Neutrophil (primary cell): ENCODE measurements at regions not wholly inside any gene's neighbourhood (a gene's known extent, or its start where the extent isn't known, plus 50 kb on each side); places are given as distances from the start of the nearest gene placed in this dataset.
"Not testable (repeated sequence)": the region's sequence is repeated elsewhere in the genome, so short reads cannot be mapped to it uniquely, and the experiment has no call there.

Source experiments
- H3K27ac ChIP-seq: fragments of 200-600 bp; sonication (generic); 2 replicates; pipeline ENCODE4 v1.5.1; 2016; ENCODE audit warnings: mild to moderate bottlenecking, moderate library complexity
- H3K27me3 ChIP-seq: fragments of 200-600 bp; sonication (generic); 2 replicates; pipeline ENCODE4 v1.6.0; 2016; ENCODE audit warnings: mild to moderate bottlenecking
- H3K36me3 ChIP-seq: fragments of 200-600 bp; sonication (generic); 2 replicates; pipeline ENCODE4 v1.5.1; 2017
- H3K4me1 ChIP-seq, 2 experiments: fragments of 200-600 bp in 1 of 2; sonication (generic) in 1 of 2; 1 replicate in 1 of 2; 2 replicates in 1 of 2; pipeline versions ENCODE4 v1.5.1 to v1.6.1; 2013 to 2016; ENCODE audit warnings: low read depth in 1 of 2, low read length in 1 of 2, mild to moderate bottlenecking in 1 of 2, moderate library complexity in 1 of 2; ENCODE audit not compliant: control insufficient read depth in 1 of 2, insufficient read depth in 1 of 2
- H3K4me3 ChIP-seq, 2 experiments: fragments of 200-600 bp in 1 of 2; sonication (generic) in 1 of 2; 1 replicate in 1 of 2; 2 replicates in 1 of 2; pipeline ENCODE4 v1.5.1; 2013 to 2016; ENCODE audit warnings: low read depth in 1 of 2, low read length in 1 of 2, mild to moderate bottlenecking in 1 of 2, moderate library complexity in 1 of 2
- H3K9me3 ChIP-seq: fragments of 200-600 bp; sonication (generic); 2 replicates; pipeline ENCODE4 v1.5.1; 2016
- TF ChIP-seq, protein P1 (sequence below): fragments of 200-600 bp; sonication (generic); IDR thresholded peaks from 2 replicates; pipeline ENCODE4 v1.5.1; 2016; ENCODE audit warnings: antibody characterized with exemption

- Histone ChIP-seq H3K4me1 (peaks cover 11 to 16% of the 10 kb centered on the region in 2 experiments), H3K36me3 (no peaks in the 10 kb centered on the region), H3K4me3 (no peak overlapping the region), H3K27ac (no peak overlapping the region), H3K27me3 (no peaks in the 10 kb centered on the region), H3K9me3 (no peaks in the 10 kb centered on the region)
- TF ChIP-seq, protein P1, sequence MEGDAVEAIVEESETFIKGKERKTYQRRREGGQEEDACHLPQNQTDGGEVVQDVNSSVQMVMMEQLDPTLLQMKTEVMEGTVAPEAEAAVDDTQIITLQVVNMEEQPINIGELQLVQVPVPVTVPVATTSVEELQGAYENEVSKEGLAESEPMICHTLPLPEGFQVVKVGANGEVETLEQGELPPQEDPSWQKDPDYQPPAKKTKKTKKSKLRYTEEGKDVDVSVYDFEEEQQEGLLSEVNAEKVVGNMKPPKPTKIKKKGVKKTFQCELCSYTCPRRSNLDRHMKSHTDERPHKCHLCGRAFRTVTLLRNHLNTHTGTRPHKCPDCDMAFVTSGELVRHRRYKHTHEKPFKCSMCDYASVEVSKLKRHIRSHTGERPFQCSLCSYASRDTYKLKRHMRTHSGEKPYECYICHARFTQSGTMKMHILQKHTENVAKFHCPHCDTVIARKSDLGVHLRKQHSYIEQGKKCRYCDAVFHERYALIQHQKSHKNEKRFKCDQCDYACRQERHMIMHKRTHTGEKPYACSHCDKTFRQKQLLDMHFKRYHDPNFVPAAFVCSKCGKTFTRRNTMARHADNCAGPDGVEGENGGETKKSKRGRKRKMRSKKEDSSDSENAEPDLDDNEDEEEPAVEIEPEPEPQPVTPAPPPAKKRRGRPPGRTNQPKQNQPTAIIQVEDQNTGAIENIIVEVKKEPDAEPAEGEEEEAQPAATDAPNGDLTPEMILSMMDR, result no peak
Observed at GRCh38 chr10:30697806-30698205, 68.3 kb upstream of the LYZL2 start.

GRCh38 chr10:30697221-30697620 lies 67.7 kb upstream of the LYZL2 start:
- not testable (repeated sequence) for H3K27ac ChIP-seq, H3K4me3 ChIP-seq, H3K27me3 ChIP-seq, H3K36me3 ChIP-seq, H3K9me3 ChIP-seq
- peaks cover 11 to 16% of the 10 kb centered on the region in 2 experiments for H3K4me1 ChIP-seq

- not testable (repeated sequence) for H3K4me3 ChIP-seq, H3K36me3 ChIP-seq, H3K9me3 ChIP-seq, H3K27me3 ChIP-seq, H3K27ac ChIP-seq
- H3K4me1 ChIP-seq, result peaks cover 7 to 11% of the 10 kb centered on the region in 2 experiments
Observed at GRCh38 chr10:30696416-30697185, 67.0 kb upstream of the LYZL2 start.

DNA sequence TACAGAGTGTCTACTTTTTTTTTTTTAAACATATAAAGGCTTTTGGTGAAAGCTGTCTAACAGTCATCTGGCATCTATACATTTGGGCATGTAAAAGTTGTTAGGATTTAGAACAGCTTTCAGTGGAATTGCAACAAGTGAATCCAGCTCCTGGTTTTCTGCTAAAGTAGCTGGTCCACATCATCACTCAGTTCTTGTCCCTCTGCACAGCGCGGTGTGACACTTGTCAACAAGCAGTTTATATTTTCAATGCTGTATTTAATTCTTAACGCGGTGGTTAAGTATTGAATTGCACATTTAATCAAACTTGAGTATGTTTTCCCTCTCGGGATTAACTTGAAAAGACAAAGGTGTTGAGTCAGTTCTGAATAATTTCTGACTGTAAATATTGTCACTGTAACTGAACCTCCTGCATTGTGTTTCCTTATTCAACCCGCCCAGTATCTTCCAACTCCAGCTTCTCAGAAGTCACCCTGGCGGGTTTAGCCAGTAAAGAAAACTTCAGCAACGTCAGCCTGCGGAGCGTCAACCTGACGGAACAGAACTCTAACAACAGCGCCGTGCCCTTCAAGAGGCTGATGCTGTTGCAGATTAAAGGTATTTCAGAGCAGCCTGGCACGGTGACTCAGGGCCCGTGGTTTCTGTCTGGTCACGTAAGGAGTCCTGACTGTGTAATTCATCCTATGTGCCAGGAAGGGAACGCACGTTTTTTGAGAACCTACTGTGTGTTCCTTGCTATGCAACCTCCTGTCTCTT lies 66.1 kb upstream of the LYZL2 start:
- H3K4me3 ChIP-seq, H3K9me3 ChIP-seq, H3K27me3 ChIP-seq, H3K27ac ChIP-seq, H3K4me1 ChIP-seq, H3K36me3 ChIP-seq: not testable (repeated sequence)

- H3K4me1 ChIP-seq, result no peaks in the 10 kb centered on the region
- no peaks in the 10 kb centered on the region for H3K9me3 ChIP-seq
- no peak overlapping the region for H3K4me3 ChIP-seq
- TF ChIP-seq, protein P1, result no peak
- H3K27me3 ChIP-seq, result no peaks in the 10 kb centered on the region
- no peaks in the 10 kb centered on the region for H3K36me3 ChIP-seq
- no peak overlapping the region for H3K27ac ChIP-seq
Observed at GRCh38 chr10:30694518-30695228, 65.1 kb upstream of the LYZL2 start.

DNA sequence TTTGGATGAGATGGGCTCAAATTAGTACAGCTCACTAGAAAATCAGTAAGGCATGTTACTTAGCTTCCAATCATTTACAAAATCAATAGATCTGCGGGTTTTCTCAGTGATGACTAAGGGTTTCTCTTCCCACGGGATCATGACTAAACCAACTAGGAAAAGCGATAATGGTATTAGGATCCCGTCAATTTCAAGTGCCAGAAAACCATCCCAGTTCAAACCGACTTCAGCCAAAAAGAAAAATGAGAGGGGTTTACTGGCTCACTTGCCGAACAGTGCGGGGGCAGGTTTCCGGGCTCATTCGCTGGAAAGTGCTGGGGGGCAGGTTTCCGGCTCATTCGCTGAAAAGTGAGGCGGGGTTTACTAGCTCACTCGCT lies 62.1 kb upstream of the LYZL2 start:
- H3K4me1 ChIP-seq, result no peaks in the 10 kb centered on the region
- no peak overlapping the region for H3K4me3 ChIP-seq
- H3K36me3 ChIP-seq, result no peaks in the 10 kb centered on the region
- no peak overlapping the region for H3K27ac ChIP-seq
- H3K27me3 ChIP-seq, result peaks cover 10% of the 10 kb centered on the region
- H3K9me3 ChIP-seq, result no peaks in the 10 kb centered on the region
- TF ChIP-seq, protein P1, result no peak

GRCh38 chr10:30690948-30691638 lies 61.5 kb upstream of the LYZL2 start:
- H3K27ac ChIP-seq, H3K4me3 ChIP-seq, H3K36me3 ChIP-seq, H3K9me3 ChIP-seq, H3K4me1 ChIP-seq: not testable (repeated sequence)
- H3K27me3 ChIP-seq, result peaks cover 16% of the 10 kb centered on the region
